OCI-LY7 (cell line): ENCODE measurements at regions not wholly inside any gene's neighbourhood (a gene's known extent, or its start where the extent isn't known, plus 50 kb on each side); places are given as distances from the start of the nearest gene placed in this dataset.

Experiments
- CTCF ChIP-seq: fragments of 200-600 bp; sonication (generic); conservative IDR thresholded peaks from 2 replicates; pipeline ENCODE4 v1.5.1; 2014; ENCODE audit warnings: mild to moderate bottlenecking, antibody characterized with exemption, low read length, moderate library complexity, mixed read lengths
- EZH2phosphoT487 ChIP-seq: fragments of 200-600 bp; sonication (generic); IDR thresholded peaks from 2 replicates; pipeline ENCODE4 v1.6.1; 2018; ENCODE audit warnings: low read depth, borderline replicate concordance, mild to moderate bottlenecking, mixed run types, antibody characterized with exemption, low read length, moderate library complexity, mixed read lengths

- no peak for TF ChIP-seq CTCF
- no peak for TF ChIP-seq EZH2phosphoT487
Measured at GRCh38 chr2:71842744-71843143, 304.9 kb downstream of the CYP26B1 start.
